Activated CD8-positive, alpha-beta memory T cell treated with anti-CD3 and anti-CD28 coated beads, Interleukin-2, amount 50 U/mL, for 4 hours (primary cell): ENCODE measurements at regions not wholly inside any gene's neighbourhood (a gene's known extent, or its start where the extent isn't known, plus 50 kb on each side); places are given as distances from the start of the nearest gene placed in this dataset.

Experiments used
- DNase-seq: peaks from one replicate; pipeline ENCODE4 v3.0.0-alpha.2; 2020

DNA sequence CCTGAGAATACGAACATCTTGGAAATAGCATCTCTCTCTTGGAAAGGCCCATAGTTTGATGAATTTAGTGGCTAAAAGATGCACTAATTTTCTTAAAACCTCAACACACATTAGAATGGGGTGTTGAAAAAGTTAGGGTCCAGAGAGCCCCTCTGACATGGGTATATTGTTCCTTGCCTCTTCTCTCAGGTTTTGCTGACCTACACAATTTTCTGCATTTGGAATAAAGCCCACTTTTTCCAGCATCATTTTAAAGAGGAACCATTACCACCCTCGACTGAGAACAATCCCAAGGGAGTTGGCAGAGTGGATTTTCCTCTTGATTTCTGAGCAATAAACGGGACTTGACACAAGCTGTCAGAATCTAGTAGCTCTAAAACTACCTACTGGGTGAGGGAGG, 156.1 kb downstream of the PMP22 start:
- DNase-seq = no peak

GRCh38 chr17:15106540-15106939, 158.6 kb downstream of the PMP22 start:
- DNase-seq = no peak

DNA sequence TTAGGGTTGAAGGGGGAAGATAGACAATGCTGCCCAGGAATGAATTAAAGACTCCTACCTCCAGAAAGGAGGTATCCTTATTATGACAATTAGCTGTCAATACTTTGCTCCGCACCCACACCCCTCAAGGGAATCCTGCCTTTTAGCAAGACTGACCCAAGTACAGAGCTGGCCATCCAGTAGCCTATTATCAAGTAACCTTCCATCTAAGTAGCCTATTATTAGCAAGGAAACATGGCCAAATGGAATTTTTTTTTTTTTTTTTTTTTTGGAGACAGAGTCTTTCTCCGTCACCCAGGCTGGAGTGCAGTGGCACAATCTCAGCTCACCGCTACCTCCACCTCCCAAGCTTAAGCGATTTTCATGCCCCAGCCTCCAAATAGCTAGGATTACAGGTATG, 161.3 kb downstream of the PMP22 start:
- no peak for DNase-seq

- DNase-seq = no peak
Measured at GRCh38 chr17:15101175-15101574, 164.0 kb downstream of the PMP22 start.

DNA sequence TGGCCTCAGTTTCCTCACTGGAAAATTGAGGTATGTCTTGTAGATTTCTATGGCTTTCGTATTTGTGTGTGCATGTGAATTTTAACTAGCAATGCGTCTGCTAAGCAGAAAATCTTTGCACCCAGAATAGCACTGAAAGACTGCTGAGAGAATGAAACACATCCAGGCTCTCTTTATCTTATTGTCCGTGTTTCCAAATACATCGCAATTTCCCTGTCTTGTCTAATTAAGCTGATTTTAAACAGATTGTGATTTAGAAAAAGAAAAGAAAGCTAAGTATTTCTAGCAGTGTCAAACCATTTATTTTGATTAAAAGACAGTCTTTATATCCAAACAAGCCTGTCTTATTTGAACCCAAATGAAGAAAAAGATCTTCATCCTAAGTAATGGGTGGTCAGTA, 168.6 kb downstream of the PMP22 start:
- DNase-seq = no peak

GRCh38 chr17:15095935-15096334, 169.2 kb downstream of the PMP22 start:
- no peak for DNase-seq

GRCh38 chr17:15092762-15093161, 172.4 kb downstream of the PMP22 start:
- DNase-seq = no peak

GRCh38 chr17:15092261-15092660, 172.9 kb downstream of the PMP22 start:
- DNase-seq = no peak

GRCh38 chr17:15091825-15092224, 173.3 kb downstream of the PMP22 start:
- DNase-seq = no peak

DNA sequence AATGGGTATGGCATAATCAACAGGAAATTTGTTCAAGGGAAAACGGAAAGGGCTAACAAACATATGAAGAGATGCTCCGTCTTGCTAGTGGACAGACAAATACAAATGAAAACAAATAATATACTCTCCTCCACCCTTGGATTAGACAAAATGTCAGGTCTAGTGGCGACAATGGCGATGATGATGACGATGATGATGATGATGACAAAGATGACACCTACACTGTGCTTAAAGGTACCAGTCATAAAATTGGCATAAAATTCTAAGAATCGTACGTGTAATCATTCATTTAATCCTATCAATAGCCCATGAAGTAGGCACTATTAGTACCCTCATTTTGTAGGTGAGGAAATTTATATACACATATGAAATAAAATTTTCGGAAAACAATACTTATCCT, 174.6 kb downstream of the PMP22 start:
- no peak for DNase-seq

DNA sequence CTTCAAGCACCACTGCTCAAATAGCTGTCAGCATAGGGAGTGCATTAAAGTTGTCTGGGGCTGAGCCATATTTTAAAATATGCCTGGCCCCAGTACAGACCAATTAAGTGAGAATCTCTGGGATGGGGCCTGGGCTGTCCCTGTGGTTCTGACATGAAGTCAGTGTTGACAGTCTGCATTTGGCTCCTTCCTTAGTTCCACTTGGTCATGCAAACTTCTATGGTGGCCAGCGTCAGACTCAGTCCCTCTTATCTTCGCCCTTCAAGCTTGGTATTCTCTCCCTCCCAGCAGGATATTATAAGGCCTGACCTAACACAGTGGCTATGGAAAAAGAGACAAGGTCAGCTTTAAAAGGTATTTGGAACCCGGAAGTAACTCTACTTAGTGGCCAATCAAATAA, 177.2 kb downstream of the PMP22 start:
- no peak for DNase-seq

- no peak for DNase-seq
Measured at GRCh38 chr17:15086776-15087295, 178.3 kb downstream of the PMP22 start.

DNA sequence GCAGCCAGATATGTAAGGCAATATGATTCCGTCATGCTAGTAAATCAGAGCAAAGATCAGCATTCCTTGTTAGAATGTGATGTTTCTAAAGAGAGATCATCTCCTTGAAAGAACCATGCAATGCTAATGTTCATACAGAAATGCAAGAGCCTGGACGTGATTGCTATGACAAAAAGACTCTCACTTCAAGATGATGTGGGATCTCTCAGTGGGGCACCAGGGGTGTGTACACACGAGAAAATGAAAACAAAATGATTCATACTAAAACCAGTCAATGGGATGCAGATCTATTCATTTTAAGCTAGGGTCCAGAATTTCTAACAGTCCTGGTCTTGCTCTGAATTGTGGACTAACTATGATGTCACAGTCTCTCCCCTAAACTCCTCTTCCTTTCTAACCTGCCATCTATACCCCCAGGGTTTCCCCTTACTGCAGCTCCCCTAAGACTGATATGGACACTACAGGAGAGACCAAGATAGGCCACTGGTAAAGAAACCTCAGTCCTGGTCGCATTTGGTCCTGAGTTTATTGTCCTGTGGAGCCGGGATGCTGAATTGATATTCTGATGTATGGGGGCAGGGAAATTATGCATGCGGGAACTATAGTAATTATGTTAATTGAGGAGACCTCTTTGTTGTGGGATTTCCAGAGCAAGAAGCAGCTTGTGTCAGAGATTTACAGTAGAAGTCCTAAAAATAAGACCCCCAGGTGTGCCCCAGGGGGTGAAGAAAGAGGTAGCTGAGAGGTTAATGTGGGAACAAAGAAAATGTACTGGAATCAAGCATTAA, 179.0 kb downstream of the PMP22 start:
- no peak for DNase-seq

DNA sequence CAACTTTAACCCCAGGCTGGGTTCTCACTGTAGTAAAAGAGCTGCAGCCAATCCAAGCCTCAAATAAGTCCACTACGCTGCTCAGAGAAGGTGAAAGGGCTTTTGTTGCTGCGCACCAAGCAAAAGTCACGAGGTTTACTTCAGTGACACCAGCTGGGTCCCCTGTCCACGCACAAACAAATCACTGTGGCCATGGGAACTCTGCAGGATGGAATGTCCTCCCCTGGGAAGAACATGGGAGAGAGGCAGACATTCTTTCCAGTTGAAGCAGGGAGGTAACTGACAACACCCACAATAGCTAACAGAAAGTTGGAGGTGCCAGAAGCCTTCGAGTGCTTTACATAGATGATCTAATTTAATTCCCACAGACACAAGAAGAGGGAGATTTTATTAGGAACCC, 181.9 kb downstream of the PMP22 start:
- DNase-seq = no peak

DNA sequence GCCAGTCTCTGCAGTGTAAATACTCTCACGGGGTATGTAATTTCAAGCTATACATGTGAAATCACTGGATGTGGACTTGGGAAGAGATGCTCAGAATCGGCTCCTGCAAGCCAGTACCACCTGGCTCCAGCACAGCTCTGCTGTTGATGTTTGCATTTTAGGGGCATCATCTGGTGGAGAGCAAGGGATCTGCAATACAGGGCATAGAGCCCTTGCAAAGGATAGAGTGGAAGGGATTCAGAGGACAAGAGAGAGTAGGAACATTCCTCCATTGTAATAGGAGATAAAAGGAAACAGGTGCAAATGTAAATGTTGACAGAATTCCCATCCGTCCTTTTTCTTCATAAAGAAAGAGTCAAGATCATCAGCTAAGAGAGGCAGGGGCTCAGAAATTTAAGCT, 184.1 kb downstream of the PMP22 start:
- DNase-seq = no peak

DNA sequence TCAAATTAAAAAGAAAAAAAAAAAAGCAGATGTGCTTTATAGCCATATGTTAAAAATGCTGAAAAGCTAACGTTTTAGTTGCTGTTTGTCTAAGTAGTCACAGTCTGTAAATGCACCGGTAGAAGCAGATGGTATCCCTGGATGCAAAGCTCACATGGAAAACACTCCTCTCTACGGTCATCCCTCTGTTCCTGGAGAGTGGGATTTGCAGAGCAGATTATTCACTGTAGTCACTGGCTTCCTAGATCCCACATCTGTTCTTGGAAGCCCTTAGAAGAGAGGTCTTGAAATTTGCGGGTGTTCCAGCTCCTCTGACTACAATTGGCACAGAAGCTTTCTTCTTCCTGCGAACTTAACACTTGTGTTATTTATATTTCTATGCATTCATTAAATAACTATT, 186.6 kb downstream of the PMP22 start:
- no peak for DNase-seq

- DNase-seq = no peak
Measured at GRCh38 chr17:15076991-15077663, 188.0 kb downstream of the PMP22 start.

GRCh38 chr17:15051933-15052332, 213.2 kb downstream of the PMP22 start:
- DNase-seq = no peak

DNA sequence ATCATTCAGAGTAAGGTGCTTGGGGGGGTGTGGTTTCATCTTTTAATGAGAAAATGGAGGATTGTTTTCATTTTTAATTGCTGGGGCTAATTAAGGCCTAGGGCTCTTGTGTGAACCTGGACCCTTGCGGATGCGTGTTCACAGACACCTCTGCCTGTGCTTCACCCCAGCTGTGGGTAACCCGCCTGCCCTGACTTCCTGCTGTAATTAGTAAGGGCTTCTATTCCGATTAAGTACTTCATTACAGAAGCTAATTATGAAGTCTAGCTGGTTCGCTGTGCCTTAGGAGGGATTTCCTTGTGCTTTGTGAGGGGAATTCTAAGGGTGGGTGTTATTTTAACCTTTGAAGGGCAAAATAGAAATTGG, 215.3 kb downstream of the PMP22 start:
- no peak for DNase-seq

DNA sequence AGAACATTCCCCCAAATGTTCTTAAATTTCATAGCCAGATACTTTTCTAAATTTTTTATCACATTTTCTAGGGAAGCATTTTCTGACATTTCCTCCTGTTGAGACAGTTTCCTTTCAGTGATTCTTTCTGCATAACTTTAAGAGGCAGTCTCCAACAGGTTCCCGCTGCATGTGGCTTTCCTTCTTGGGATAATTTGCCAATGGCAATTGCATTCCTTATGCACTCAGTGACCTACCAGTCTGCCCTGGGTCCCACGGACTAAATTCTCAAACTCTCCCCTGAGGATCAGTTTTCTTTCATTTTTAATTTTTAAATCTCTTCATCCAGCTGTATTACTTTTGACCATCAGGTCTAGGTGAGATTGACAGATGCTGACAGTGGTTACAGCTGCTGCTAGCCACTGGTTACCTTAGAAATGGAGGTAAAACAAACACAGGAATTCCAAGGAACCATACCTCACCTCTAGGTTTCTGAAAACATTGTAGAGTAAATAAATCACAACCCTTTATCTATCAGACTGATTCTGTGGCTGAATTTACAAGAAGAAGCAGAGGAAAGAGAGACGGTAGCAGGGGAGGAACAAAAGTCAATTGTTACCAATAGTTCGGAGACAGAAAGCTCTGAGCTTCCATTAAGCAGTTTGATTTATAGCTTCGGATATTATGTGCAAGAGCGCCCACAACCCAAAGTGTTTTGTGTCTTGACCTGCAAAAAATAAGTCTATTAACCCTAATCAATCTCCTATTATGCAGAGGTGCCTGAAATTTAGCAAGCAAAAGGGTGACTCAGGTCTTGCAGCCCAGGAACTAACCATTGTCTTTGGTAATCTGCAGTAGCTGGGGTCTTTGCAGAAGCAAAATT, 216.0 kb downstream of the PMP22 start:
- no peak for DNase-seq

DNA sequence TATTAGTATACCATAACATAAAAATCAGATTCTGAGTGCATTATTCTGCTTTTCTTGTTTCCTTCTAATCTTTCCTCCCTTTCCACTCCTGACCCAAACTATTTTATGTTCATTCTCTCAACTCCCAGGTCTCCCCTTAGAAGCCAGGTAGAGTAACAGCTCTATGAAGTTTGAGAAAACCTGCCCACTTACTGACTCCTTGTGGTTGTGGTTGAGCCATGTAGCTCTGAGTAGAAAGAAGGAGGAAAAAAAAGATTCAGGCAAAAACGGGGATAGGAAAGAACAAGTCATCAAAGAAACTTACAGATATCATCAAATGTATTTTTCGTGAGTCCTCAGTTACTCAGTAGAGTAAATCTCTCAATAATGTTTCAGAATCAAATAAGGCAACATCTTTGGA, 216.7 kb downstream of the PMP22 start:
- no peak for DNase-seq

DNA sequence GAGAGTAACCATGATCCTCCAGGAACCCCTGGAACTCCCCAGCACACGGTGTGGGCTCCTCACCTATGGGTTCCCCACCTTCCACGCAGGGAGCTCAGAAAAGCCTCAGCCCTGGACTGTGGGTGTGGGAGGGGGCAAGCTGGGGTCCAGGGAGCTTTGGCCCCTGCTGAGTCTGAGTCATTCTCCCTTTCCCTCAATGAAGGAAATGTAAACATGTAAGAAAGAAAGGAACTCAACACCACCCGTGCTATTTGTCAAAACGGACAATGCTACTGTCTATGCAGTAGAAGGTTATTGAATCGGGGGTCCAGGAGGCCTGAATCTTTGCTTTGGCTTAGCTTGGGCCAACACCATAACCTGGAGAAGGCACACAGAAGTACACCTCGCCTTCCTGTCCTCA, 222.8 kb downstream of the PMP22 start:
- DNase-seq = no peak

- DNase-seq = no peak
Measured at GRCh38 chr17:15039366-15039765, 225.8 kb downstream of the PMP22 start.

- DNase-seq = no peak
Measured at GRCh38 chr17:15038656-15039055, 226.5 kb downstream of the PMP22 start.
